Transverse colon (tissue), 4 donors: ENCODE measurements at regions not wholly inside any gene's neighbourhood (a gene's known extent, or its start where the extent isn't known, plus 50 kb on each side); places are given as distances from the start of the nearest gene placed in this dataset.

Source experiments
- POLR2AphosphoS5 ChIP-seq, 3 donors: sonication (generic); formaldehyde crosslinking; IDR thresholded peaks; one replicate each; pipeline ENCODE4 v1.6.1; 2016; ENCODE audit warnings: antibody characterized with exemption in 3 of 3
- TF ChIP-seq, protein P1 (sequence below), 5 experiments: fragments of 200-600 bp in 3 of 5; fragments of 450-650 bp in 2 of 5; sonication (generic) in 3 of 5; IDR thresholded peaks; 1 replicate in 2 of 5; 2 replicates in 3 of 5; pipeline ENCODE4 v1.5.1; 2016 to 2017; ENCODE audit warnings: antibody characterized with exemption in 5 of 5, inconsistent platforms in 3 of 5, mild to moderate bottlenecking in 2 of 5, moderate library complexity in 1 of 5

DNA sequence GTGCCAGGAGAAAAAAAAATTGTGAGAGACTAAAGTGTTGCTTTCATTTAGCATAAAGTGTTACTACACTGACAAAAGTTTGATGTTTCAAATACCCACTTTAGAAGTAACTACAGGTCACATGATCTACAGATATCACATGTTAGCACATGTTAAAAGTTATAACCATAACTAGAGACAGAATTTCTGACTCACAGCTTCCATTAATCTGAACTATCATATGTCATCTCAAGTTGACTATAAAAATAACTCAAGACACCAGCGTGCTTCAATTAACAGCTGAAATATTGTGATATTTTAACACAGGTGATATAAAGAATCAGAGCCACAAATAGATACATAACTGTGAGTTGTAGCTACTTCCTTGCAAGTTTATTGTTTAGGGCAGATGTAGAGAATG, 591.5 kb upstream of the PITX2 start:
- TF ChIP-seq, protein P1, sequence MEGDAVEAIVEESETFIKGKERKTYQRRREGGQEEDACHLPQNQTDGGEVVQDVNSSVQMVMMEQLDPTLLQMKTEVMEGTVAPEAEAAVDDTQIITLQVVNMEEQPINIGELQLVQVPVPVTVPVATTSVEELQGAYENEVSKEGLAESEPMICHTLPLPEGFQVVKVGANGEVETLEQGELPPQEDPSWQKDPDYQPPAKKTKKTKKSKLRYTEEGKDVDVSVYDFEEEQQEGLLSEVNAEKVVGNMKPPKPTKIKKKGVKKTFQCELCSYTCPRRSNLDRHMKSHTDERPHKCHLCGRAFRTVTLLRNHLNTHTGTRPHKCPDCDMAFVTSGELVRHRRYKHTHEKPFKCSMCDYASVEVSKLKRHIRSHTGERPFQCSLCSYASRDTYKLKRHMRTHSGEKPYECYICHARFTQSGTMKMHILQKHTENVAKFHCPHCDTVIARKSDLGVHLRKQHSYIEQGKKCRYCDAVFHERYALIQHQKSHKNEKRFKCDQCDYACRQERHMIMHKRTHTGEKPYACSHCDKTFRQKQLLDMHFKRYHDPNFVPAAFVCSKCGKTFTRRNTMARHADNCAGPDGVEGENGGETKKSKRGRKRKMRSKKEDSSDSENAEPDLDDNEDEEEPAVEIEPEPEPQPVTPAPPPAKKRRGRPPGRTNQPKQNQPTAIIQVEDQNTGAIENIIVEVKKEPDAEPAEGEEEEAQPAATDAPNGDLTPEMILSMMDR (IDR thresholded peaks at IDR 0.05), result no peak
- TF ChIP-seq POLR2AphosphoS5 (IDR thresholded peaks at IDR 0.05), result no peak
